ENCODE measurements at regions not wholly inside any gene's neighbourhood (a gene's known extent, or its start where the extent isn't known, plus 50 kb on each side); places are given as distances from the start of the nearest gene placed in this dataset.

DNA sequence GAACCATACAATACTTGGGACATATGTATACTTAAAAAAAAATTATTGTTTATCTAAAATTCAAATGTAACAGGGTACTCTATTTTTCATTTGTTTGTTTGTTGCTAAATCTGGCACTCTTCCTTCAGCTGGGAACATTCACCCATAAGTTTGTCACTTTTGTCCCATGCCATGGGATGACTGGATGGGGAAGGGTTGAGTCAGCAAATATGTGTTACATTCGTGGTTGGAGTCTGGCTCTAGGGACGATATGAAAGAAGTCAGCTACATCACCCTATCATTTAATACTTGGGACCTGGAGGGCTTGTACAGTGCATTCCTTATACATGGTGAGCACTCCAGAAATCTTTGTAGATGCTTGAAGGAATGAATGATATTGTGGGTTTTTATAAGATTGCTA, 131.3 kb downstream of the IPO8 start:
- H3K27ac Mint-ChIP-seq = no peak overlapping the region
- Histone ChIP-seq H3K4me2 (replicated peaks; ENCODE audit: low read depth, low read length, poor library complexity, severe bottlenecking) (no peak overlapping the region), H3K36me3 (replicated peaks in 1 of 2; ENCODE audit: control extremely low read depth in 1 of 2, control insufficient read depth in 1 of 2, extremely low read depth in 1 of 2, insufficient read depth in 2 of 2, low read length in 1 of 2) (no peaks in the 10 kb centered on the region), H3K4me1 (ENCODE audit: control insufficient read depth in 2 of 2, insufficient read depth in 2 of 2, low read length in 2 of 2) (no peaks in the 10 kb centered on the region), H3K9me3 (ENCODE audit: control extremely low read depth in 1 of 3, control insufficient read depth in 2 of 3, insufficient read depth in 1 of 3, low read length in 2 of 3) (peaks cover 0 to 5% (median 0%) of the 10 kb centered on the region in 3 donors), H4K20me1 (ENCODE audit: control insufficient read depth, insufficient read depth, low read length, poor library complexity, severe bottlenecking) (no peaks in the 10 kb centered on the region), H3K9ac (ENCODE audit: low read length) (no peak overlapping the region), H3K4me3 (ENCODE audit: control extremely low read depth in 1 of 5, extremely low read depth in 1 of 5, insufficient read depth in 1 of 5, low read depth in 2 of 5, low read length in 4 of 5) (no peak overlapping the region), H3K27me3 (replicated peaks in 1 of 4; ENCODE audit: control extremely low read depth in 1 of 4, control insufficient read depth in 3 of 4, insufficient read depth in 4 of 4, low read length in 3 of 4) (no peaks in the 10 kb centered on the region), H3K27ac (ENCODE audit: low read length in 2 of 2) (no peak overlapping the region), H2AFZ (ENCODE audit: insufficient read depth, low read depth, low read length, poor library complexity, severe bottlenecking) (no peak overlapping the region), H3K79me2 (ENCODE audit: control insufficient read depth, insufficient read depth, low read length) (no peaks in the 10 kb centered on the region)
- CTCF ChIA-PET = no interaction called here
- no peak overlapping the region for H3K4me3 Mint-ChIP-seq
- no peaks in the 10 kb centered on the region for H3K4me1 Mint-ChIP-seq
- H3K9me3 Mint-ChIP-seq (ENCODE audit: insufficient read depth) = peaks cover 8% of the 10 kb centered on the region
- TF ChIP-seq EZH2 (IDR thresholded peaks at IDR 0.05; ENCODE audit: borderline replicate concordance, insufficient read depth, low read depth, low read length, poor library complexity, severe bottlenecking) = no peak
- TF ChIP-seq, protein P1, sequence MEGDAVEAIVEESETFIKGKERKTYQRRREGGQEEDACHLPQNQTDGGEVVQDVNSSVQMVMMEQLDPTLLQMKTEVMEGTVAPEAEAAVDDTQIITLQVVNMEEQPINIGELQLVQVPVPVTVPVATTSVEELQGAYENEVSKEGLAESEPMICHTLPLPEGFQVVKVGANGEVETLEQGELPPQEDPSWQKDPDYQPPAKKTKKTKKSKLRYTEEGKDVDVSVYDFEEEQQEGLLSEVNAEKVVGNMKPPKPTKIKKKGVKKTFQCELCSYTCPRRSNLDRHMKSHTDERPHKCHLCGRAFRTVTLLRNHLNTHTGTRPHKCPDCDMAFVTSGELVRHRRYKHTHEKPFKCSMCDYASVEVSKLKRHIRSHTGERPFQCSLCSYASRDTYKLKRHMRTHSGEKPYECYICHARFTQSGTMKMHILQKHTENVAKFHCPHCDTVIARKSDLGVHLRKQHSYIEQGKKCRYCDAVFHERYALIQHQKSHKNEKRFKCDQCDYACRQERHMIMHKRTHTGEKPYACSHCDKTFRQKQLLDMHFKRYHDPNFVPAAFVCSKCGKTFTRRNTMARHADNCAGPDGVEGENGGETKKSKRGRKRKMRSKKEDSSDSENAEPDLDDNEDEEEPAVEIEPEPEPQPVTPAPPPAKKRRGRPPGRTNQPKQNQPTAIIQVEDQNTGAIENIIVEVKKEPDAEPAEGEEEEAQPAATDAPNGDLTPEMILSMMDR (IDR thresholded peaks at IDR 0.05) = no peak
- WGBS (ENCODE audit: insufficient coverage) = no CpG with 5 or more reads among the region's 2 CpGs
- intact Hi-C loops (cut with micrococcal nuclease) = no loop called here
- no peak for DNase-seq
- ATAC-seq (ENCODE audit: low read depth) = no peak
- POLR2A ChIA-PET = no interaction called here
- no peaks in the 10 kb centered on the region for H3K27me3 Mint-ChIP-seq

DNA sequence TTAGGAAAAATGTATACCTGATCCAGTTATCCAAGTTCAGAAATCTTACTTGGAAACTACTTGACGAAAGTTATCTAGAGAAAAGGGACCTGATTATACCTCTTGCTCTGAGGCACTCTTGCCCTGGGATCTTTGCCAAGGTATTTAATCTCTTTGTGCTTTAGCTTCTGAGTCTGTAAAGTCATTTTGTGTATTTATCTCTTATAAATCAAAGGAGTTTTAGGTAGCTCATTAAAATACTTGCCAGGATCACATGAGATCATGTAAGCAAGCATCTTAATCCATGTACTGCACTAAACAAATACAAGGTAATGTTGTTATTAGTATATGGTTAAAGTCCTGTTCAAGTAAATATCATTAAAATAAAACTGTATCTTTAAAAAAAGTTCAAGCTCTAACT, 147.5 kb downstream of the IPO8 start:
- Histone ChIP-seq H3K27ac (ENCODE audit: low read length in 2 of 2) (no peak overlapping the region), H3K79me2 (ENCODE audit: control insufficient read depth, insufficient read depth, low read length) (no peaks in the 10 kb centered on the region), H4K20me1 (ENCODE audit: control insufficient read depth, insufficient read depth, low read length, poor library complexity, severe bottlenecking) (no peaks in the 10 kb centered on the region), H3K36me3 (replicated peaks in 1 of 2; ENCODE audit: control extremely low read depth in 1 of 2, control insufficient read depth in 1 of 2, extremely low read depth in 1 of 2, insufficient read depth in 2 of 2, low read length in 1 of 2) (no peaks in the 10 kb centered on the region), H3K27me3 (replicated peaks in 1 of 4; ENCODE audit: control extremely low read depth in 1 of 4, control insufficient read depth in 3 of 4, insufficient read depth in 4 of 4, low read length in 3 of 4) (no peaks in the 10 kb centered on the region), H3K9ac (ENCODE audit: low read length) (no peak overlapping the region), H3K9me3 (ENCODE audit: control extremely low read depth in 1 of 3, control insufficient read depth in 2 of 3, insufficient read depth in 1 of 3, low read length in 2 of 3) (peaks cover 0 to 14% (median 0%) of the 10 kb centered on the region in 3 donors), H3K4me1 (ENCODE audit: control insufficient read depth in 2 of 2, insufficient read depth in 2 of 2, low read length in 2 of 2) (no peaks in the 10 kb centered on the region), H2AFZ (ENCODE audit: insufficient read depth, low read depth, low read length, poor library complexity, severe bottlenecking) (no peak overlapping the region), H3K4me2 (replicated peaks; ENCODE audit: low read depth, low read length, poor library complexity, severe bottlenecking) (no peak overlapping the region), H3K4me3 (ENCODE audit: control extremely low read depth in 1 of 5, extremely low read depth in 1 of 5, insufficient read depth in 1 of 5, low read depth in 2 of 5, low read length in 4 of 5) (no peak overlapping the region)
- Mint-ChIP-seq H3K27ac (no peak overlapping the region), H3K9me3 (ENCODE audit: insufficient read depth) (peaks cover under 1% of the 10 kb centered on the region), H3K4me1 (no peaks in the 10 kb centered on the region), H3K27me3 (no peaks in the 10 kb centered on the region), H3K4me3 (no peak overlapping the region)
- DNase-seq (no peak), ATAC-seq (ENCODE audit: low read depth) (no peak)
- ChIA-PET CTCF (no interaction called here), POLR2A (no interaction called here)
- WGBS (ENCODE audit: insufficient coverage) = no CpG with 5 or more reads among the region's 1 CpG
- no peak for TF ChIP-seq EZH2 (IDR thresholded peaks at IDR 0.05; ENCODE audit: borderline replicate concordance, insufficient read depth, low read depth, low read length, poor library complexity, severe bottlenecking)
- TF ChIP-seq, protein P1 (IDR thresholded peaks at IDR 0.05) = no peak
- intact Hi-C loops (cut with micrococcal nuclease) = no loop called here
